ENCODE measurements at regions not wholly inside any gene's neighbourhood (a gene's known extent, or its start where the extent isn't known, plus 50 kb on each side); places are given as distances from the start of the nearest gene placed in this dataset.

- no peak for DNase-seq
Measured at GRCh38 chr18:24530630-24531111, 70.2 kb downstream of the HRH4 start.

DNA sequence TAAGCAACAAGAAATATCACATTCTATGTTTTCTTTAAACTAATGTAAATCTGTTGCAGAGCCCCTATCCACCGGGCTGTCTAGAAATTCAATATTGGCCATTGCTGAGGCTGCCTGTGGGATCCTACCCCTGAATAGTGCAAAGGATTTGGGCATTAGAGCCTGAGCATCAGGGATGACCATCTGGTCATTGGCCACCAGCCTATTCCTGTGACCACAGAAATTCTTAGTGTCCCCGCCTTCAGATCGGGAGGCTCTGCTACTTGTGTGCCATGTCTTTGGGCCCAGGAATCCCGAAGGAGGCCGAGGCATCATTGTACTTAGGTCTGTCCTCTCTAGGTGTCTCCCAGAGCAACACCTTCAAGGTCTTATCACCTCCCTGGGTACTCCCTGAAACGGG is 73.8 kb downstream of the HRH4 start:
- DNase-seq = no peak

GRCh38 chr18:24534737-24535136 is 74.3 kb downstream of the HRH4 start:
- no peak for DNase-seq

DNA sequence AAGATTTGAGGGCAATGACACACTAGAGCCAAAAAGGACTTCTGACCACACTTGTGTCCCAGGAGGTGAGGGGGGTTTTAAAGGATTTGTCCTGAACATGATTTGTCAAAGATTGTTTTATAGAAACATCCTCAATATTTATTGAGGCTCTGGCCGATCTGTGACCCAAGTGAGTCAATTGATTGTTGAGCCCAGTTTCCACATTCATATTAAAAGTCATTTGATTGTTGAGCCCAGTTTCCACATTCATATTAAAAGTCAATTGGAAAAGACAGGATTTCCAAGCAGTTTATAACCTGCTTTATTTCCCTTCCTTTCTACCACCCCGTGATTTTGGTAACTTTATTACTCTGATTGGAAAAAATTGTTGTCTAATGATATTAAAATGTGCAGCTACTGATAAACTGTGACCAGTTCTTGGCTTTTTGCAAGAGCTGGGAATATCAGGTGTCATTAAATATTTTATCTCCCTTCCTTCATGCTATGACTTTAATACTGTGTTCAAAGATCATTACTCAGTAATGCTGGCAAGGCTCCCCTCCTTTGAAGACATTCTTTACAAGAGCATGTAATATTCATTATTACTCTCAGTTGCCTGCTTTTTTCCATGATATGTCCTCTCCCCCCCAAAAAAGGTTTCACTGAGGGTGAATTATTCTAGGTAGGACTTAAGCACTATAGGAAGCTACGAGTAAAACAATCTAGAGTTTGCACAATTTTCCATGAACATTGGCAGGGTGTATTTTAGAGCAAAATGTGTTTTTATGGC is 75.3 kb downstream of the HRH4 start:
- no peak for DNase-seq

DNA sequence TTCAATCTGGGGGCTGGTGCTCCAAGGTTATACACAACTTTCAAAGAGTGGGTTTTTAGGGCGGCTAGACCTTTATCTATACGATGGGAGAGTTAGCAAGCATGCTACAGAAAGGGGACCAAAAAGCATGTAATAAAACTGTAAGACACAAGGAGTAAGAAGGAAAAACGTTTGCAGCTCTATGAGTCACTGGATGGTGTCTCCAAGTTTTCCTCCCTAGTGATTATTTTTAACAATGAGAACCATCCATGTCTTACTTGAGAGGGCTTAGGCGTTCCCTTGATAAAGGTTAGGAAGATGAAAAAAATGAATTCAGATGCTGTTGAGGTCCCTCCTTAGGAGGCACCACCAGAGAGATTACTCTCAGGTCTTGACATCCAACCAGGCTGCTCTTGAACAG is 75.9 kb downstream of the HRH4 start:
- no peak for DNase-seq

GRCh38 chr18:24536834-24537233 is 76.4 kb downstream of the HRH4 start:
- no peak for DNase-seq

- DNase-seq = no peak
Measured at GRCh38 chr18:24538414-24539264, 78.2 kb downstream of the HRH4 start.

GRCh38 chr18:24539866-24540617 is 79.6 kb downstream of the HRH4 start:
- DNase-seq = no peak

- DNase-seq = no peak
Measured at GRCh38 chr18:24540896-24541295, 80.5 kb downstream of the HRH4 start.

- no peak for DNase-seq
Measured at GRCh38 chr18:24543086-24543794, 82.8 kb downstream of the HRH4 start.

- DNase-seq = no peak
Measured at GRCh38 chr18:24543795-24544498, 83.5 kb downstream of the HRH4 start.

DNA sequence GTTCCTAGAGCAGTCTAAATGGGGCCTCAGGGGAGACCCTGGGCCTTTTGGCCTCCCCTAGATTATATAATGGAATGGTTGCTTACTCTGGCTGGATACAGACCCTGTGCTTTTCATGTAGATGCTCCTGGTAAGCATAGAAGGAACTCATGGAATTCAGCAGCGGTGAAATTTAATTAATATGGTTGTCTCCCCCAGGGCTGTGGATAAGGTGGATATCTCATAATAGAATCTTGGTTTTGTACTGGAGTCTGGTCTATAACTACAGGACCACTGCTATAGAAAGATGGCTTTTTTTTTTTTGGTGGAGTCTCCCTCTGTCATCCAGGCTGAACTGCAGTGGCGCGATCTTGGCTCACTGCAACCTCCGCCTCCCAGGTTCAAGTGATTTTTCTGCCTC is 84.5 kb downstream of the HRH4 start:
- DNase-seq = no peak

GRCh38 chr18:24545651-24546050 is 85.2 kb downstream of the HRH4 start:
- no peak for DNase-seq

- no peak for DNase-seq
Measured at GRCh38 chr18:24546307-24546706, 85.9 kb downstream of the HRH4 start.

DNA sequence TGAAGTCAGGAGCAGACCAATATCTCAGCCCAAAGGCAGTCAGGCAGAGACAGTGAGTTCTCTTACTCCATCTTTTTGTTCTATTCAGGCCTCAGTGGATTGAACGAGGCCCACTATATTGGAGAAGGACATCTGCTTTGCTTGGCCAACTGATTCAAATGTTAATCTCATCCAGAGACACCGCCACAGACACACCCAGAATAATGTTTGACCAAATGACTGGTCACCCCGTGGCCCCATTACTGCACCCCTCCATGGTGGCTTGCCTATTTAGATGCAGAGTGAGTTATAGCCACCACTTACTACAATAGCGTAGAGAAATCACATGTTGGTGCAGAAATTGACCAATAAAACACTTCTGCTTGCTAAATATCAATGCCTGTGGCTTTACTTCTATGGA is 88.1 kb downstream of the HRH4 start:
- DNase-seq = no peak

GRCh38 chr18:24552218-24552617 is 91.8 kb downstream of the HRH4 start:
- DNase-seq = no peak

GRCh38 chr18:24553571-24554285 is 93.3 kb downstream of the HRH4 start:
- DNase-seq = no peak

GRCh38 chr18:24558403-24558802 is 98.0 kb downstream of the HRH4 start:
- DNase-seq = no peak

DNA sequence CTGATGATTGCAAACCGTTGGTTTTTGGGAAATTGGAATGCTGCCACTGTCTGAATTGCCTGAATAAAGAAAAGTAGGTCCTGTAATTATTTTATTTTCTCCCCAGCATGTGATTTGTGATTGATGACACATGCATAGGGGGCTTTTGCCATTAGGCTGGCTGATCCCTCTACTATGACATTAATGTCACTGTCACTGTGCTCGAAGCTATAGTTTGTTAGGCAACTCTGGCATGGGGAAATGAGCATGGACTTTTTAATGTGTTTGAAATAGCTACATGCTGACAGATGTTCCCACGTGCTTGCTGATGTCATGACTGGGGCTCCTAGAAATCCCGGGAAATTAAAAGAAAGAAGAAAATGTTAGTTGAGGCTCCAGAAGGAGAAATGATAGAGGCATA is 99.1 kb downstream of the HRH4 start:
- no peak for DNase-seq

GRCh38 chr18:24560511-24560981 is 100.1 kb downstream of the HRH4 start:
- DNase-seq = no peak

- no peak for DNase-seq
Measured at GRCh38 chr18:24561369-24561965, 101.0 kb downstream of the HRH4 start.
